GM20000 (cell line): ENCODE measurements at regions not wholly inside any gene's neighbourhood (a gene's known extent, or its start where the extent isn't known, plus 50 kb on each side); places are given as distances from the start of the nearest gene placed in this dataset.

ENCODE experiments used
- DNase-seq: peaks from one replicate; pipeline ENCODE4 v3.0.0; 2012; ENCODE audit warnings: low spot score
- TF ChIP-seq, protein P1 (sequence below): IDR thresholded peaks from 2 replicates; pipeline ENCODE4 v1.5.1; 2012; ENCODE audit warnings: mild to moderate bottlenecking, control low read depth; ENCODE audit errors: extremely low read depth, missing control alignments

DNA sequence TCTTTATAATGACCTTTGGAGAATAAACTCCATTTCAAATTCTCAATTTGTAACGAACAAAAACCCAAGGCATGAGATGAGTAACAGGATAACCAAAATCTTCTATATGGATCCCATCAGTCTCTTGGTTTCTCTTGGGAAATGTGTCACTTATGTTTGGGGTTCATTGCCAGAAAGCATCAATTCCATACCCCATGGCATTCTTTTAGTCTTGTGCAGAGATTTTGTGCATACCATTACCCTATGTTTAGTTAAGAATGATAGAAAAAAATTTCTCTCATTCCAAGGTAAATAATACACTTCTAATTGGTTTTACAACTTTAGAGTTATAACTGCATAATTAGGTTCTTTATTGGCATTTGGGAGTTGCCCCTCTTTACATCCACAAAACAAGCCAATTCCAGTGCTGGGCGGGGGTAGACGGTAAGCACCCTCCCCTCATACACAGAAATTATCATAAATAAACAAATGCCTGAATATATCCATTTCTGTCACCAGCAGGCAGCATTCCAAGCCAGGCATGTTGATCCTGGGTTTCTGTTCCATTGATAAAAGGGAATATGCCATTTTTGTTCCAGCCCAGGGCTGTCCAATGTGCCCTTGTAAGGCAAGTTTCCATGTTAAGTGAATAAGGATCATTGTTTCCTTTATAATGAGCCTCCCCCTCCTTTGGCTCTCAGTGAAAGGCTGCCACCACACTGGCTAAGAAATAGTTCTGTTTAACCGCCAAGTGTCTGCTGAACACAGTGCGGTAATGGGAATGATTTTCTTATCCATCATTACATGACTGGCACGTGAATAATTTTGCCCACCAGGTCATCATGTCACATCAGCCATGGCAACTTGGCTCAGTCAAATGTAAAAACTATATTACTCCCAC, 680.1 kb upstream of the ZEB2 start:
- TF ChIP-seq, protein P1, sequence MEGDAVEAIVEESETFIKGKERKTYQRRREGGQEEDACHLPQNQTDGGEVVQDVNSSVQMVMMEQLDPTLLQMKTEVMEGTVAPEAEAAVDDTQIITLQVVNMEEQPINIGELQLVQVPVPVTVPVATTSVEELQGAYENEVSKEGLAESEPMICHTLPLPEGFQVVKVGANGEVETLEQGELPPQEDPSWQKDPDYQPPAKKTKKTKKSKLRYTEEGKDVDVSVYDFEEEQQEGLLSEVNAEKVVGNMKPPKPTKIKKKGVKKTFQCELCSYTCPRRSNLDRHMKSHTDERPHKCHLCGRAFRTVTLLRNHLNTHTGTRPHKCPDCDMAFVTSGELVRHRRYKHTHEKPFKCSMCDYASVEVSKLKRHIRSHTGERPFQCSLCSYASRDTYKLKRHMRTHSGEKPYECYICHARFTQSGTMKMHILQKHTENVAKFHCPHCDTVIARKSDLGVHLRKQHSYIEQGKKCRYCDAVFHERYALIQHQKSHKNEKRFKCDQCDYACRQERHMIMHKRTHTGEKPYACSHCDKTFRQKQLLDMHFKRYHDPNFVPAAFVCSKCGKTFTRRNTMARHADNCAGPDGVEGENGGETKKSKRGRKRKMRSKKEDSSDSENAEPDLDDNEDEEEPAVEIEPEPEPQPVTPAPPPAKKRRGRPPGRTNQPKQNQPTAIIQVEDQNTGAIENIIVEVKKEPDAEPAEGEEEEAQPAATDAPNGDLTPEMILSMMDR = no peak
- DNase-seq = no peak

DNA sequence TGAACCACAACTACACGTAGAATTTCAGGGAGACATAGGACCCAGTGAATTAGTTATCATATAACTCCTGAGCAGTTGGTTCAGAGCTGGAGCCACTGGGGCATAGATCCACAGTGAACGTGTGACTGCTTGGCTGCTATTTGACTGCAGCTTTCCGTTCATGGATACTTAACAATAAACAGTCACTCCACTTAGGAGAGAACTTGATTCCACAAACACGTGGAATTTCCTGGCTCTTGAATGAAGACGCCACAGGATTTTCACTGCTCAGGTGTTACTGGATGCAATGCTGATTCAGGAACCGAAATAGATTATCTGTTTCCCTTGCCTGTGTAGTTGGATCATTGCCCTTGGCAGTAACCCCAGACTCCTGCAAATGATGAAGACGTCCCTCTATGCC, 679.1 kb upstream of the ZEB2 start:
- DNase-seq = no peak
- TF ChIP-seq, protein P1 = no peak

DNA sequence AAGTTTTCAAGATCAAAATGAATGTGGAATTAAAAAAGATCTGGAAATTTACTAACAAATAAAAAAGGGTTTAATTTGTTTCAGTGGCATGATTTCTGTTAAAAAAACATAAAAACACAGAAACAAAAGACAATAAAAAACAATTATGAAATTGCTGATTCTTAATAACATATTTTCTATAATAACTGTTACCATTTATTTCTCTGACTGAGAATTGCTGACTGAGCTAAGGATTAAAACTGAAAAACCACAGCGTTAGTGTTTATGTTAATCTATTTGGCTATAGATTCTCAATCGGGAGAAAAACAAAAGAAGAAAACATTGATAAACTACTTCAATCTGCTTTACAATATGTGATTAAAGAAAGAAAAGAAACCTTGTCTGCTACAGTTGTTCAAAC, 678.6 kb upstream of the ZEB2 start:
- TF ChIP-seq, protein P1 = no peak

DNA sequence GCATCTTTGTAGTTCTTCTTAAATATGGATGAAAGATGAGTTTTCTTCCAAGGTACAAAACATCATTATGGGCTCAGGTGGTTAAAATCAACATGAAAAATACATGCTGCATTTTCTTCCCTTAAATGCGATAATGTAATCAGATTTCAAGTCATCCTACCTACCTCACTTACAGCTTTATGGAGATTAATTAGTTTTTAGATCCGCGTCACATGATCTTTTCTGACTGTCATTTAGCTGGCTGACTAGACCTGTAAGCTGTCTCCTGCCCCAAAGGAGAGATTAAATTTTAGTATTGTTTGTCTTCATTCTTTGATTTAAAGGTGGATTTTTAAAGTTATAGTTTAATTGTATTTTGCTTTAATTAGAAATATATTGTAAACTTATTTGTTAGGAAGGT, 678.0 kb upstream of the ZEB2 start:
- TF ChIP-seq, protein P1 = no peak

More for the DNA sequence above, 678.6 kb upstream of the ZEB2 start:
- no peak for DNase-seq

DNA sequence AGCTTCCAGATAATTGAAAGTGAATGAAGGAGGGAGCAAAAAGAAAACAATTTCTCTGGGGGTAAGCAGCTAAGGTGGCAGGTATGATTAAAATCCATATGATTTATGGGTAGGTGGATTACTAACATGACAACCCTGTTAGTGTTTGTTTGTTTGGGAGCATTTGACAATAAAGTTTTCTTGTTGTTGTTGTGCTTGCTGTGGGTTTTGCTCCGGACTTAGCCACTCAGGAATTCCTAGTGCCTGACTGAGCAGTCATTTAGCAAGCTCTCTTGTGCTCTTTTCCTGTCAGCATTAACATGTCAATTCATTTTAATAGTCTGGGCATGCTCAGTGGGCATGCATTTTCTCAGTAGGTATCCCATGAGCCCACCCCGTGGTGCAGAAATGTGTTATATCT, 674.8 kb upstream of the ZEB2 start:
- TF ChIP-seq, protein P1 = no peak
- DNase-seq = no peak

More for the DNA sequence above, 678.0 kb upstream of the ZEB2 start:
- DNase-seq = no peak

DNA sequence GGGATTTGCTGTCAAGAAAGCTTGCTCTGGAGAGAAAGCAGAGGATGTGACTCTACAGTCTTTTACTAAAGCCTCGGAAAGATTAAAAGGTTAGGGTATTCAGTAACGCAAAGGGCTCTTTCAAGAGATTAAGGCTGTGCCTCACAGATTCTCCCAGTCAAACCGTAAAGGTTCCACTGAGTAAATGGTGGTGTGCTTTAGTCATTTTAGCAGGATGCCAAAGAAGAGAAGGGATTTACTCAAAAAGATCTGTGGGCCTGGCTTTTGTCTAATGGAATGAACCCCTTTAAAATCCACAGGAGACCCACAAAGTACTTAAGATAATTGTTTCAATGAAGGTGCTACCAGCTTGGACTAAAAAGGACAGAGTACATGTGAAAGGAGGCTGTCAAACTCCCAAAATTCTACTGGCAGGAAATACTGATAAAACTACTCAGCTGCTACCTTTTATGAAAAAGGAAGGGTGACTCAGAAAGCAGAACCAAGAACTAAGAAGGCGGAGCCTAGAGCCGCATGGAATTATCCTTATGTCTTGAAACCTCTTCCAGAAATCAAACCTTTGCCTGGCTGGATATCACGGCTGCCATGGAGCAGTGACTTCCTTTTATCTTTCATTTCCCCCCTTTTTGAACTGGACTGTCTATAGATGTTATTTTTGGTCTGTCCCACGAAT, 670.2 kb upstream of the ZEB2 start:
- TF ChIP-seq, protein P1 = no peak
- no peak for DNase-seq

DNA sequence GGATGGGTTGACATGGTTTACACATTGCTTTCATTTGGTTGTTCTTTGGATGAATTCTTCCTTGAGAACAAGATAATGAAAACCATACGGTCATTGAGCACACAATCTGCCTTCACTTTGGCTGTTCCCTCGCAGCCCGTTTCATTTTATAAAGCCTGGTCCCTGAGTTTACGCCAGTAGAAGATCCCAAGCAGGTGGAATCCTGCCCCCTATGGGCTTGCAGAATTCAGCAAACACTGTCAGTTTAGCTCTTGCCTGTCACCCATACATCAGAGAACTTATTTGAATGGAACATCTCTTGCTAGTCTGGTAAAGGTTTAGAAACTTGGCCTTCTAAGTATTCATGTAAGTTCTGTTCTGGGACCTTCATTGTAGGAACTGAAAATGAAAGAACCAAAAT, 666.4 kb upstream of the ZEB2 start:
- DNase-seq = no peak
- TF ChIP-seq, protein P1 = no peak
